Endothelial cell of hepatic sinusoid (primary cell): ENCODE measurements at regions not wholly inside any gene's neighbourhood (a gene's known extent, or its start where the extent isn't known, plus 50 kb on each side); places are given as distances from the start of the nearest gene placed in this dataset.
"Not testable (repeated sequence)": the region's sequence is repeated elsewhere in the genome, so short reads cannot be mapped to it uniquely, and the experiment has no call there.

Experiments
- in situ Hi-C: cut with HindIII; loops from 2 replicates; pipeline ENCODE4 v1.10.0; 2017; ENCODE audit warnings: low sequenced_read_pairs

- in situ Hi-C loops = no loop called here
Observed at GRCh38 chr20:19921284-19921793, 95.8 kb upstream of the NAA20 start.

GRCh38 chr20:19921829-19922228 lies 95.3 kb upstream of the NAA20 start:
- in situ Hi-C loops = not testable (repeated sequence)

- in situ Hi-C loops = no loop called here
Observed at GRCh38 chr20:19922716-19923115, 94.4 kb upstream of the NAA20 start.

GRCh38 chr20:19923762-19924161 lies 93.4 kb upstream of the NAA20 start:
- in situ Hi-C loops = no loop called here

- in situ Hi-C loops = no loop called here
Observed at GRCh38 chr20:19924255-19924654, 92.9 kb upstream of the NAA20 start.

GRCh38 chr20:19926591-19926990 lies 90.6 kb upstream of the NAA20 start:
- in situ Hi-C loops = loop anchor here (5.0 kb wide), 1 partner anchor 36 kb away; no protein-coding TSS in a partner anchor

GRCh38 chr20:19928328-19929011 lies 88.7 kb upstream of the NAA20 start:
- in situ Hi-C loops = loop anchor here (5.0 kb wide), 1 partner anchor 34 kb away; no protein-coding TSS in a partner anchor

GRCh38 chr20:19929012-19929360 lies 88.2 kb upstream of the NAA20 start:
- in situ Hi-C loops = loop anchor here (5.0 kb wide), 1 partner anchor 33 kb away; no protein-coding TSS in a partner anchor

GRCh38 chr20:19929481-19930145 lies 87.5 kb upstream of the NAA20 start:
- in situ Hi-C loops = loop anchor here (5.0 kb wide), 1 partner anchor 33 kb away; no protein-coding TSS in a partner anchor

- in situ Hi-C loops = no loop called here
Observed at GRCh38 chr20:19930426-19930825, 86.7 kb upstream of the NAA20 start.

- in situ Hi-C loops = no loop called here
Observed at GRCh38 chr20:19932170-19932667, 84.9 kb upstream of the NAA20 start.

GRCh38 chr20:19934792-19935491 lies 82.2 kb upstream of the NAA20 start:
- in situ Hi-C loops = no loop called here

GRCh38 chr20:19935842-19936241 lies 81.3 kb upstream of the NAA20 start:
- in situ Hi-C loops = no loop called here

- in situ Hi-C loops = no loop called here
Observed at GRCh38 chr20:19936466-19937200, 80.5 kb upstream of the NAA20 start.

GRCh38 chr20:19937218-19937617 lies 79.9 kb upstream of the NAA20 start:
- in situ Hi-C loops = no loop called here

GRCh38 chr20:19937651-19938420 lies 79.3 kb upstream of the NAA20 start:
- in situ Hi-C loops = no loop called here

- in situ Hi-C loops = no loop called here
Observed at GRCh38 chr20:19938421-19939090, 78.6 kb upstream of the NAA20 start.

GRCh38 chr20:19940988-19941460 lies 76.1 kb upstream of the NAA20 start:
- in situ Hi-C loops = no loop called here

GRCh38 chr20:19942611-19943010 lies 74.6 kb upstream of the NAA20 start:
- in situ Hi-C loops = no loop called here
